GM21723 (cell line): ENCODE measurements at regions not wholly inside any gene's neighbourhood (a gene's known extent, or its start where the extent isn't known, plus 50 kb on each side); places are given as distances from the start of the nearest gene placed in this dataset.
"Not testable (repeated sequence)": the region's sequence is repeated elsewhere in the genome, so short reads cannot be mapped to it uniquely, and the experiment has no call there.

Experiments
- ATAC-seq: cut with Tn5 transposase; IDR thresholded peaks from one replicate; pipeline ENCODE4 v1.9.1; 2021; ENCODE audit warnings: mild to moderate bottlenecking, moderate library complexity; ENCODE audit not compliant: unreplicated experiment

DNA sequence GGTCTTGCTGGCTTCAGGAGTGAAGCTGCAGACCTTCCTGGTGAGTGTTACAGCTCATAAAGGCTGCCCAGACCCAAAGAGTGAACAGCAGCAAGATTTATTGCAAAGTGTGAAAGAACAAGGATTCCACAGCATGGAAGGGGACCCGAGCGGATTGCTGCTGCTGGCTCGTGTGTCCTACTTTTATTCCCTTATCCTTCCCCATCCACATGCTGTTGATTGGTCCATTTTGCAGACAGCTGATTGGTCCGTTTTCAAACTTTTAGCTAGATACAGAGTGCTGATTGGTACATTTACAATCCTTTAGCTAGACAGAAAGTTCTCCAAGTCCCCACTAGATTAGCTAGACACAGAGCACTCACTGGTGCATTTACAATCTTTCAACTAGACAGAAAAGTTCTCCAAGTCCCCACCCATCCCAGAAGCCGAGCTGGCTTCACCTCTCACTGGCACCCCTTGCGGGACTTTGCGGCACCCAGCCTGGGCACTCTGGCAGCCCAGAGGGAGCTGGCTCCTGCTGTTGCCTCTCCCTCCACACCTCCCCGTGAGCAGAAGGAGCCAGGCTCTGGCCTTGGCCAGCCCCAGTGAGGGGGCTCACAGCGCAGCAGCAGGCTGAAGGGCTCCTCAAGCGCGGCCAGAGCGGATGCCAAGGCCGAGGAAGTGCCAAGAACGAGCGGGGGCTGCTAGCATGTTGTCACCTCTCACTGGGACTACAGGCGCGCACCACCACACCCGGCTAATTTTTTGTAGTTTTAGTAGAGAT is 369.6 kb upstream of the POT1 start:
- ATAC-seq = no peak

GRCh38 chr7:125279961-125280360 is 350.3 kb upstream of the POT1 start:
- ATAC-seq = no peak

GRCh38 chr7:125278318-125278717 is 348.7 kb upstream of the POT1 start:
- ATAC-seq = no peak

DNA sequence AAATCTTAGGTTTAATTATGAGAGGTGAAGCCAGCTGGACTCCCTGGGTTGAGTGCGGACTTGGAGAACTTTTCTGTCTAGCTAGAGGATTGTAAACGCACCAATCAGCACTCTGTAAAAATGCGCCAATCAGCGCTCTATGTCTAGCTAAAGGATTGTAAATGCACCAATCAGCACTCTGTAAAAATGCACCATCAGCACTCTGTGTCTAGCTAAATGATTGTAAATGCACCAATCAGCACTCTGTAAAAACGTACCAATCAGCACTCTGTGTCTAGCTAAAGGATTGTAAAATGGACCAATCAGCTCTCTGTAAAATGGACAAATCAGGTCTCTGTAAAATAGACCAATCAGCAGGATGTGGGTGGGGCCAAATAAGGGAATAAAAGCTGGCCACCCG is 345.1 kb upstream of the POT1 start:
- not testable (repeated sequence) for ATAC-seq

- ATAC-seq = not testable (repeated sequence)
Measured at GRCh38 chr7:125264174-125264856, 334.7 kb upstream of the POT1 start.

- ATAC-seq = not testable (repeated sequence)
Measured at GRCh38 chr7:125258876-125259417, 329.3 kb upstream of the POT1 start.

- ATAC-seq = no peak
Measured at GRCh38 chr7:125257617-125258016, 328.0 kb upstream of the POT1 start.

DNA sequence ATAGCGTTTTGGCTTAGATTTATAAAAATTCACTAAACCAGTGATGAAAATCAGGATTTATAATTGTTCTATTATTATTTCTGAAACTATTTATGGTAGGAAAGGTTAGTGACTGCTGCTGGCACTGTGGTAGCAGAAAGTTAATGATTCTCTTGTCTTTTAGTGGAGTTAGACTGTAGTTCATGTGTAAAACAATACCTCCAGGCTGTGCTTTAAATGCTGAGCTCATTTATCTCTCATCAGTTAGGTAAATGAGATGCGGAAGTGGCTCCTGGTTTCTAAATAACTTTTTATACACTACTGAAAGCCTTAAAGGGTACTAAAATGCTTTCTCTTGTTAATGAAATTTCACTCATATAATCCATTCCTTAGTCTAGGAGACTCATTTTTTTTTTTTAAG is 326.8 kb upstream of the POT1 start:
- ATAC-seq = no peak

- no peak for ATAC-seq
Measured at GRCh38 chr7:125255810-125256209, 326.2 kb upstream of the POT1 start.

DNA sequence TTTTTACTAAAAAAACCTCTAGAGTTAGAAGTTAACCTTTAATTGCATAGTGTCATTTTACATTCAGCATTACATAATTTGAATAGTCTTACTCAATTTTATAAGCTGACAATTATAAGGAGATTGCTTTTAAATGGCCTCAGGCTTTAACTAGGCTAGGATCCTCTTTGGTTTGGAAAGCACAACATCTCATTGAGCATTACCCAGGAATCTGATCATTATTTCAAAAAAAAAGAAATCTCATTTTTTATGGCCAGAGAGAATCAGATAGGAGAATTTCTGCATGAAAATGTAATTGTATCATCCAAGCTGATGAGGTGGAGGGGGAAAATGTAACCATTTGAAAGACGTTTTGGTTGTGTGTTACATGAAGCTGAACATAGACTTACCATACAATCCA is 324.9 kb upstream of the POT1 start:
- ATAC-seq = no peak

GRCh38 chr7:125253452-125254190 is 324.0 kb upstream of the POT1 start:
- ATAC-seq = no peak

- no peak for ATAC-seq
Measured at GRCh38 chr7:125247514-125248098, 318.0 kb upstream of the POT1 start.

DNA sequence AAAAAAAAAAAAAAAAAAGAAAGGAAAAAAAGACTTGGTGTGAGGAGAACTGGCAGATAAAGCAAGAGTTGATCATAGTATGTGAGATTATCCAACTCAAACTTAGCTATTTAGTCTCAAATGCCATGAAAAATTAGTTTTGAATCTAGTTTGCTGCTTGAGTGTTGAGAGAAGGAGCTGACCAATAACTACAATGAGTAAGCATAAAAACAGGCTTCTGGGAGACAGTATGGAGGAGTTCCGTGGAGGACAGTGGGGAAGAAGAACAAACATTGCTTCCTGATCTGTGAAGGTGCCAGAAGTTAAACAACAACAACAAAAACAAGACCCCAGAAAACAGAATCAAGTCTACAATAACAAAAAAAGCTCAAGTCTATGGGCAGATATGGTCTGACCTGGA is 317.1 kb upstream of the POT1 start:
- no peak for ATAC-seq

GRCh38 chr7:125241548-125241947 is 311.9 kb upstream of the POT1 start:
- ATAC-seq = peak; percentile 64

- no peak for ATAC-seq
Measured at GRCh38 chr7:125222596-125222995, 293.0 kb upstream of the POT1 start.

- no peak for ATAC-seq
Measured at GRCh38 chr7:125218076-125218475, 288.5 kb upstream of the POT1 start.

DNA sequence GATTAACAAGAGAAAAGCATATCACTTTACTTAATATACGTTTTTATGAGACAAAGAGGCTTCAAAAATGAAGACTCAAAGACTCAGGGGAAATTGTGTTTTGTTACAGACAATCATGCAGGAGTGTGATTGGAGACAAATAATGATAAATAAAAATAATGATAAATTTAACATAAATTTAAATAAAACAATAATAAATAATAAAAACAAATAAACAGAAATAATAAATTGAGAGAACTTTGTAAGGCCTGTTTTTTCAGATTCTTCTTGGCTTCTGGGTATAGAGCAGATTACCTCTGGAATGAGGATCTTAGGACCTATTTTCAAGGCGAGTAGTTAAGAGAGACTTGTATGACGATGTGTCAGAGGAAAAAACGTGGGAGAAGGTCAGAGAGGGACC is 271.4 kb upstream of the POT1 start:
- ATAC-seq = no peak

GRCh38 chr7:125197731-125198393 is 268.2 kb upstream of the POT1 start:
- ATAC-seq = no peak

GRCh38 chr7:125195156-125195555 is 265.5 kb upstream of the POT1 start:
- ATAC-seq = no peak

- no peak for ATAC-seq
Measured at GRCh38 chr7:125193263-125193662, 263.6 kb upstream of the POT1 start.

DNA sequence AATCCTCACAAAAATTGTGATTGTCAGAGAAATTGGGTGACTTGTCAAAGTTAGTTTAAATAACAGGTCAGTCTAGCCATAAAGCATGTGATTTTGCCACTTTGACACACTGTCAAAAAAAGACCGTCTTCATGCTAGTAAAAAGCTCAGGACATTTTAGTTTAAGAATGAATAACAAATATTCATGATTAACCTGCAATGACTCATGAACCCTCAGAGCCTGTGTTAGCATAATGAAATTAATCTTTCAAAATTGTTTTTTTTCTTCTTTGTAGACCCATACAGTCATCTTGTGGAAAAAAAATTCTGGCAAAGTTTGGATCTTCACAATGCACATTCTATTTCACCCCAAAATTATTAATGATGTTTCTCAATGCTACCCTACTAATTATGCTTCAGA is 255.2 kb upstream of the POT1 start:
- ATAC-seq = no peak
